IMR-90 (cell line): ENCODE measurements at regions not wholly inside any gene's neighbourhood (a gene's known extent, or its start where the extent isn't known, plus 50 kb on each side); places are given as distances from the start of the nearest gene placed in this dataset.
A peak's percentile ranks its signal among the peaks of the same experiment; 100 is the strongest.

Source experiments
- ATAC-seq: fragments of 200-7000 bp; cut with Tn5 transposase; 2 replicates; pipeline ENCODE4 v1.9.1; 2020; ENCODE audit warnings: low read depth, mild to moderate bottlenecking, moderate library complexity
- BruUV-seq: library from RNA; stranded (reverse); fragments of 400-500 nt; replicated peaks from 2 replicates; lab custom pipeline; 2021; lab: Mats Ljungman, UMichigan
- CTCF ChIA-PET: fragments of 300-600 bp; formaldehyde crosslinking; extraction: SDS; loops from one replicate; lab custom pipeline; 2021; ENCODE audit warnings: antibody characterized with exemption; lab: Yijun Ruan, JAX
- POLR2A ChIA-PET: fragments of 300-600 bp; sonication (Branson Sonifier 250); formaldehyde crosslinking; loops from one replicate; lab custom pipeline; 2022; ENCODE audit warnings: antibody characterized with exemption; ENCODE audit not compliant: unreplicated experiment; lab: Charles Lee
- DNase-seq: peaks from one replicate; pipeline ENCODE4 v3.0.0; 2013
- H2AFZ ChIP-seq: replicated peaks from 2 replicates; pipeline ENCODE3; 2013; ENCODE audit warnings: low read length, mild to moderate bottlenecking; ENCODE audit not compliant: poor library complexity
- H2AK5ac ChIP-seq: 2 replicates; pipeline ENCODE4 v1.6.1; 2013; ENCODE audit warnings: low read depth, low read length, inconsistent platforms
- H2AK9ac ChIP-seq: replicated peaks from 2 replicates; pipeline ENCODE3; 2013; ENCODE audit warnings: mild to moderate bottlenecking, low read depth, low read length, moderate library complexity; ENCODE audit not compliant: poor library complexity
- H2BK120ac ChIP-seq: 2 replicates; pipeline ENCODE4 v1.6.1; 2013; ENCODE audit warnings: low read depth, low read length, inconsistent platforms
- H2BK15ac ChIP-seq: 3 replicates; pipeline ENCODE4 v1.6.1; 2013; ENCODE audit warnings: low read depth, low read length, inconsistent platforms
- H2BK20ac ChIP-seq: 2 replicates; pipeline ENCODE4 v1.6.1; 2013; ENCODE audit warnings: low read depth, mild to moderate bottlenecking, inconsistent platforms, low read length, moderate library complexity
- H2BK5ac ChIP-seq: 2 replicates; pipeline ENCODE4 v1.6.1; 2013; ENCODE audit warnings: mild to moderate bottlenecking, low read depth, low read length, inconsistent platforms; ENCODE audit not compliant: poor library complexity, severe bottlenecking
- H3K14ac ChIP-seq: replicated peaks from 2 replicates; pipeline ENCODE4 v1.6.1; 2013; ENCODE audit warnings: low read depth, low read length, inconsistent platforms
- H3K18ac ChIP-seq: 2 replicates; pipeline ENCODE4 v1.6.1; 2013; ENCODE audit warnings: low read depth, low read length, control low read depth
- H3K23ac ChIP-seq: 2 replicates; pipeline ENCODE4 v1.6.1; 2013; ENCODE audit warnings: low read depth, low read length, inconsistent platforms
- H3K27ac ChIP-seq: 2 replicates; pipeline ENCODE4 v1.5.1; 2013; ENCODE audit warnings: mild to moderate bottlenecking, control low read depth, low read length; ENCODE audit not compliant: insufficient read depth
- H3K27me3 ChIP-seq: 2 replicates; pipeline ENCODE4 v1.6.1; 2013; ENCODE audit warnings: low read length; ENCODE audit not compliant: control insufficient read depth, insufficient read depth
- H3K36me3 ChIP-seq: 2 replicates; pipeline ENCODE4 v1.6.1; 2013; ENCODE audit warnings: low read length, mixed read lengths; ENCODE audit not compliant: control insufficient read depth, insufficient read depth
- H3K4ac ChIP-seq: 2 replicates; pipeline ENCODE4 v1.6.1; 2013; ENCODE audit warnings: low read depth, low read length, inconsistent platforms
- H3K4me1 ChIP-seq: 2 replicates; pipeline ENCODE4 v1.6.1; 2013; ENCODE audit warnings: low read length, mixed read lengths; ENCODE audit not compliant: control insufficient read depth, insufficient read depth
- H3K4me2 ChIP-seq: 2 replicates; pipeline ENCODE4 v1.6.1; 2013; ENCODE audit warnings: low read depth, mild to moderate bottlenecking, control low read depth, low read length, moderate library complexity
- H3K4me3 ChIP-seq: 2 replicates; pipeline ENCODE4 v1.5.1; 2013; ENCODE audit warnings: low read depth, mild to moderate bottlenecking, control low read depth, low read length, moderate library complexity; ENCODE audit not compliant: insufficient read depth
- H3K56ac ChIP-seq: 2 replicates; pipeline ENCODE4 v1.6.1; 2013; ENCODE audit warnings: low read length, inconsistent platforms; ENCODE audit not compliant: insufficient read depth; ENCODE audit errors: extremely low read depth
- H3K79me1 ChIP-seq, 2 experiments: 2 replicates each; pipeline ENCODE4 v1.6.1; 2013; ENCODE audit warnings: low read length in 2 of 2, inconsistent platforms in 1 of 2, low read depth in 1 of 2
- H3K9ac ChIP-seq: 2 replicates; pipeline ENCODE4 v1.6.1; 2013; ENCODE audit warnings: low read depth, low read length, control low read depth
- H3K9me1 ChIP-seq: 2 replicates; pipeline ENCODE4 v1.6.1; 2013; ENCODE audit warnings: low read length, inconsistent platforms; ENCODE audit not compliant: insufficient read depth
- H3K9me3 ChIP-seq: 2 replicates; pipeline ENCODE4 v1.6.1; 2013; ENCODE audit warnings: low read length; ENCODE audit not compliant: control insufficient read depth, insufficient read depth
- H4K20me1 ChIP-seq: 2 replicates; pipeline ENCODE4 v1.6.1; 2013; ENCODE audit warnings: low read length, inconsistent platforms; ENCODE audit not compliant: insufficient read depth
- H4K5ac ChIP-seq: 2 replicates; pipeline ENCODE4 v1.6.1; 2013; ENCODE audit warnings: mild to moderate bottlenecking, low read depth, low read length, control low read depth
- H4K8ac ChIP-seq, 2 experiments: 2 replicates each; pipeline ENCODE4 v1.6.1; 2013; ENCODE audit warnings: low read depth in 2 of 2, low read length in 2 of 2, control low read depth in 1 of 2, inconsistent platforms in 1 of 2
- H4K91ac ChIP-seq: 2 replicates; pipeline ENCODE4 v1.6.1; 2013; ENCODE audit warnings: low read depth, low read length, inconsistent platforms; ENCODE audit not compliant: insufficient read depth
- NFE2L2 ChIP-seq: fragments of 150-350 bp; IDR thresholded peaks from 2 replicates; pipeline ENCODE4 v1.6.1; 2016; ENCODE audit warnings: low read depth, mild to moderate bottlenecking, low read length
- RAD21 ChIP-seq: IDR thresholded peaks from 2 replicates; pipeline ENCODE4 v1.6.1; 2012; ENCODE audit warnings: low read length, improper control_type of control experiment
- SMC3 ChIP-seq: fragments of 150-350 bp; IDR thresholded peaks from 2 replicates; pipeline ENCODE4 v1.6.1; 2016; ENCODE audit warnings: low read depth, mild to moderate bottlenecking, antibody characterized with exemption, low read length, moderate library complexity
- WGBS, 2 experiments: methylation state at CpG; one replicate each; pipeline versions ENCODE4 v1.1.5 to v1.1.7; 2013; ENCODE audit warnings: missing lambda C conversion rate in 2 of 2; ENCODE audit not compliant: insufficient read length in 1 of 2; ENCODE audit errors: extremely low coverage in 2 of 2; 5-methylcytosine and 5-hydroxymethylcytosine counted together
- dilution Hi-C: fragments of 300-500 bp; cut with HindIII; formaldehyde crosslinking; loops from one replicate; pipeline ENCODE4 v1.14.3; 2018; ENCODE audit warnings: low sequenced_read_pairs; ENCODE audit not compliant: unreplicated experiment
- in situ Hi-C: fragments of 300-500 bp; cut with MboI; formaldehyde crosslinking; loops from 3 replicates; pipeline ENCODE4 v1.14.3; 2019; ENCODE audit warnings: low sequenced_read_pairs, inconsistent platforms, mixed read lengths
- intact Hi-C: fragments of 100-400 bp; cut with micrococcal nuclease; formaldehyde crosslinking; loops from 2 replicates; pipeline ENCODE4 v1.10.0; 2022
- TF ChIP-seq, protein P1 (sequence below): fragments of 150-350 bp; IDR thresholded peaks from 2 replicates; pipeline ENCODE4 v1.6.1; 2017; ENCODE audit warnings: mild to moderate bottlenecking, antibody characterized with exemption, low read length, low read depth
- TF ChIP-seq, protein P2 (sequence below): conservative IDR thresholded peaks from 2 replicates; pipeline ENCODE4 v1.5.1; 2012; ENCODE audit warnings: mild to moderate bottlenecking, low read depth, low read length, improper control_type of control experiment
- TF ChIP-seq, protein P3 (sequence below): fragments of 150-350 bp; IDR thresholded peaks from 2 replicates; pipeline ENCODE4 v1.6.1; 2016; ENCODE audit warnings: low read depth, mild to moderate bottlenecking, low read length, moderate library complexity, borderline replicate concordance

GRCh38 chr12:25817166-25817565, 141.3 kb upstream of the RASSF8 start:
- TF ChIP-seq, protein P1, sequence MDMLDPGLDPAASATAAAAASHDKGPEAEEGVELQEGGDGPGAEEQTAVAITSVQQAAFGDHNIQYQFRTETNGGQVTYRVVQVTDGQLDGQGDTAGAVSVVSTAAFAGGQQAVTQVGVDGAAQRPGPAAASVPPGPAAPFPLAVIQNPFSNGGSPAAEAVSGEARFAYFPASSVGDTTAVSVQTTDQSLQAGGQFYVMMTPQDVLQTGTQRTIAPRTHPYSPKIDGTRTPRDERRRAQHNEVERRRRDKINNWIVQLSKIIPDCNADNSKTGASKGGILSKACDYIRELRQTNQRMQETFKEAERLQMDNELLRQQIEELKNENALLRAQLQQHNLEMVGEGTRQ = no peak
- TF ChIP-seq SMC3 (no peak), RAD21 (no peak), NFE2L2 (no peak)
- TF ChIP-seq, protein P2, sequence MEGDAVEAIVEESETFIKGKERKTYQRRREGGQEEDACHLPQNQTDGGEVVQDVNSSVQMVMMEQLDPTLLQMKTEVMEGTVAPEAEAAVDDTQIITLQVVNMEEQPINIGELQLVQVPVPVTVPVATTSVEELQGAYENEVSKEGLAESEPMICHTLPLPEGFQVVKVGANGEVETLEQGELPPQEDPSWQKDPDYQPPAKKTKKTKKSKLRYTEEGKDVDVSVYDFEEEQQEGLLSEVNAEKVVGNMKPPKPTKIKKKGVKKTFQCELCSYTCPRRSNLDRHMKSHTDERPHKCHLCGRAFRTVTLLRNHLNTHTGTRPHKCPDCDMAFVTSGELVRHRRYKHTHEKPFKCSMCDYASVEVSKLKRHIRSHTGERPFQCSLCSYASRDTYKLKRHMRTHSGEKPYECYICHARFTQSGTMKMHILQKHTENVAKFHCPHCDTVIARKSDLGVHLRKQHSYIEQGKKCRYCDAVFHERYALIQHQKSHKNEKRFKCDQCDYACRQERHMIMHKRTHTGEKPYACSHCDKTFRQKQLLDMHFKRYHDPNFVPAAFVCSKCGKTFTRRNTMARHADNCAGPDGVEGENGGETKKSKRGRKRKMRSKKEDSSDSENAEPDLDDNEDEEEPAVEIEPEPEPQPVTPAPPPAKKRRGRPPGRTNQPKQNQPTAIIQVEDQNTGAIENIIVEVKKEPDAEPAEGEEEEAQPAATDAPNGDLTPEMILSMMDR = no peak
- TF ChIP-seq, protein P3, sequence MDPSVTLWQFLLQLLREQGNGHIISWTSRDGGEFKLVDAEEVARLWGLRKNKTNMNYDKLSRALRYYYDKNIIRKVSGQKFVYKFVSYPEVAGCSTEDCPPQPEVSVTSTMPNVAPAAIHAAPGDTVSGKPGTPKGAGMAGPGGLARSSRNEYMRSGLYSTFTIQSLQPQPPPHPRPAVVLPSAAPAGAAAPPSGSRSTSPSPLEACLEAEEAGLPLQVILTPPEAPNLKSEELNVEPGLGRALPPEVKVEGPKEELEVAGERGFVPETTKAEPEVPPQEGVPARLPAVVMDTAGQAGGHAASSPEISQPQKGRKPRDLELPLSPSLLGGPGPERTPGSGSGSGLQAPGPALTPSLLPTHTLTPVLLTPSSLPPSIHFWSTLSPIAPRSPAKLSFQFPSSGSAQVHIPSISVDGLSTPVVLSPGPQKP = no peak
- WGBS, 2 experiments = 100% methylated on average over 1 of the region's 2 CpGs; no CpG with 5 or more reads in 1 of the 2 experiments
- POLR2A ChIA-PET = no interaction called here
- no peak overlapping the region for H4K5ac ChIP-seq
- H3K18ac ChIP-seq = no peak overlapping the region; the same call in 1 of the 2 replicates
- no peak overlapping the region for H3K23ac ChIP-seq
- peaks cover 7% of the 10 kb centered on the region for H3K9me3 ChIP-seq
- H3K9ac ChIP-seq = no peak overlapping the region
- no peak overlapping the region for H3K14ac ChIP-seq
- ATAC-seq = no peak
- no TSS peak for BruUV-seq
- H2BK5ac ChIP-seq = no peak overlapping the region
- H3K27ac ChIP-seq = no peak overlapping the region
- DNase-seq = peak; percentile 7
- no peak overlapping the region for H2BK20ac ChIP-seq
- H3K27me3 ChIP-seq = no peaks in the 10 kb centered on the region
- dilution Hi-C loops = no loop called here
- no peak overlapping the region for H2AK5ac ChIP-seq
- no peaks in the 10 kb centered on the region for H3K79me1 ChIP-seq
- in situ Hi-C loops = no loop called here
- H2BK15ac ChIP-seq = no peak overlapping the region
- H2BK120ac ChIP-seq = no peak overlapping the region
- H4K91ac ChIP-seq = no peak overlapping the region
- H3K4me1 ChIP-seq = no peaks in the 10 kb centered on the region
- H3K36me3 ChIP-seq = no peaks in the 10 kb centered on the region
- no peak overlapping the region for H4K8ac ChIP-seq
- no peak overlapping the region for H3K56ac ChIP-seq
- H2AK9ac ChIP-seq = no peak overlapping the region
- H3K4me3 ChIP-seq = no peak overlapping the region
- no peak overlapping the region for H3K4me2 ChIP-seq
- H4K20me1 ChIP-seq = no peaks in the 10 kb centered on the region
- H3K9me1 ChIP-seq = no peaks in the 10 kb centered on the region; the same call in 1 of the 2 replicates
- H3K4ac ChIP-seq = no peak overlapping the region
- CTCF ChIA-PET = no interaction called here
- no peak overlapping the region for H2AFZ ChIP-seq
- intact Hi-C loops = no loop called here
